ENCODE measurements at regions not wholly inside any gene's neighbourhood (a gene's known extent, or its start where the extent isn't known, plus 50 kb on each side); places are given as distances from the start of the nearest gene placed in this dataset.
"Not testable (repeated sequence)": the region's sequence is repeated elsewhere in the genome, so short reads cannot be mapped to it uniquely, and the experiment has no call there.

GRCh38 chr21:13921455-13921854 is 289.3 kb downstream of the LIPI start:
- DNase-seq (ENCODE audit: low spot score): not testable (repeated sequence)

DNA sequence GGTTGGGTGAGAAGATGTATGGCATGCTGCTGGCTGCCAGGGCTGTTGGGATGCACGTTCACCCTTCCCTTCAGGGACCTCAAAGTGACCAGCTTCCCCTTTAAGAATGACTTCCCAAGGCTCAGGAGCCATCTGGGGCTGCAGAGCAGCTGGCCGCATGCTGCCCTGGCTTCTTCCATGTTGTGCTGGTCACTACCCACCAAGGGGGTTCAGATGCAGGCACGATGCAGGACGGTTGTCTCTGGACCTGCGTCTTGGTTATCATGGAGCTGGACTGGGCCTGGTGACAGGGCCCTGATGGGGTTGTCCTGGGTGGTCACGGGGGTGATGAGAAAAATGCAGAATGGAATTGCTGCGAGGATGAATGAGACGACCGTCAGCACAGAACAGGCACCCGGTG is 297.8 kb downstream of the POTED start:
- DNase-seq (ENCODE audit: low spot score): not testable (repeated sequence)

GRCh38 chr21:13896596-13897247 is 287.1 kb downstream of the POTED start:
- DNase-seq (ENCODE audit: low spot score): not testable (repeated sequence)

DNA sequence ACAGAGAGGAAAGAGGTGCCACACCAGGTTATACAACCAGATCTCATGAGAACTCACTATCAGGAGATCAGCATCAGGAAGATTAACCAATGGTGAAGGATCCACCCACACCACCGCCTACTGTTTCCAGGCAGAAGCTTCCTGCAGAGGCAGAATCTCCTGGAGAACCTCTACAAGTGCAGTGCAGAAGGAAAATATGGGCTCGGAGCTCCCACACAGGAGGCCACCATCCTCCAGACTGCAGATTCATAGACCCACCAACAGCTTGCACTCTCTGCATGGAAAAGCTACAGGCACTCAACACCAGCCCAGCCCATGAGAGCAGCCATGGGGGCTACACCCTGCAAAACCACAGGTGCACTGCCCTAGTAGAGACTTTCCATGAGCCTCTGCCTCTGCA is 284.0 kb downstream of the POTED start:
- DNase-seq (ENCODE audit: low spot score): not testable (repeated sequence)

DNA sequence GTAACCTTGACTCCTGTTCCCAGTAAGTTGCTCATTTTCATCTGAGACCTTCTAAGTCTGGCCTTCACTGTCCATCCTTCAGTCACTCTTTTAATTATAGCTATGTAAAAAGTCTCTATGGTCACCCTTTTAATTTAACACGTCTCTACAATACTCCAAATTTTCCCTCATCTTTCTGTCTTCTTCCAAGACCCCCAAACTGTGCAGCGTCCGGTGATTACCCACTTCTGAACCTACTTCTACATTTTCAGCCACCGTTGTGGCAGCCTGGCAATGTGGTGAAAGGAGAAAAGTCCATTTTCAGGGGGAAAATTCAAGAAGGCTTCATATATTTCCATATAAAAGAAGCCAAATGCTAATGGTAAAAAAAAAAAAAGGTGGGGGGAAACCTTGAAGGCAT is 283.4 kb downstream of the POTED start:
- DNase-seq (ENCODE audit: low spot score): not testable (repeated sequence)

- not testable (repeated sequence) for DNase-seq (ENCODE audit: low spot score)
Measured at GRCh38 chr21:13892146-13892751, 282.7 kb downstream of the POTED start.

DNA sequence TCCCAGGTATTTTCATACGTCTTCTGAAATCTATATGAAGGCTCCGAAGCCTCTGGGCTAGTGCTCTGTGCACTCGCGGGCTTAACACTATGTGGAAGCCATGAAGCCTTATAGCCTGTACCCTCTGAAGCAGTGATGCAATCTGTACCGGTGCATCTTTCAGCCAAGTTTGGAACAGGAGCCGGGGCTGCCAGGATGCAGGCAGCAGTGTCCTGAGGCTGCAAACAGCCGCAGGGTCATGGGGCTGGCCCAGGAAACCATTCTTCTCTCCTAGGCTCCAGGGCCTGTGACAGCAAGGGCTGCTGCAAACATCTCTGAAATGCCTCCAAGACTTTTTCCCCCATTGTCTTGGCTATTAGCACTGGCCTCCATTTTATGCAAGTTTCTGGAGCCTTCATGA is 279.6 kb downstream of the POTED start:
- not testable (repeated sequence) for DNase-seq (ENCODE audit: low spot score)

DNA sequence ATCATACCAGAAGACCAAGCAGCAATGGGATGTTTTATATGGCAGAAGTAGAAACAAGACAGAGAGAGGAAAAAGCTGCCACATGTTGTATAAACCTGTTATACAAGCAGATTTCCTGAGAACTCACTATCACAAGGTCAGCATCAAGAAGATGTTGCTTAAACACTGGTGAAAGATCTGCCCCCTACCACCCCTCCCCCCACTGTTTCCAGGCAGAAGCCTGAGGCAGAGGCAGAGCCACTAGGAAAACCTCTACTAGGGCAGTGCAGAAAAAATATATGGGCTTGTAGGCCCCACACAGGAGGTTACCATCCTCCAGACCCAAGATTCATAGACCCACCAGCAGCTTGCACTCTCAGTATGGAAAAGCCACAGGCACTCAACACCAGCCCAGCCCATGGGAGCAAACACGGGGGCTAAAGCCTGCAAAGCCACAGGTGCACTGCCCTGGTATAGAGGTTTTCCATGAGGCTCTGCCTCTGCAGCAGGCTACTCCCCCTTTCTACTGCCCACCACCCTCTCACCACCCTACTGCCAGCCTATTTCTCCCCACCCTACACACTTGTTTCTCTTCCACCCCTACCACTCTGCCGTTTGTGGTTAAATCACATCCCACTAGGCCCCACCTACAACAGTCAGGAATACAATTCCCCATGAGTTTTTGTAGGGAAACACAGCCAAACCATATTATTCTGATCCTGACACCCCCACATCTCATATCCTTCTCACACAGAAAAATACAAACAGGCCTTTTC is 274.2 kb downstream of the POTED start:
- not testable (repeated sequence) for DNase-seq (ENCODE audit: low spot score)

DNA sequence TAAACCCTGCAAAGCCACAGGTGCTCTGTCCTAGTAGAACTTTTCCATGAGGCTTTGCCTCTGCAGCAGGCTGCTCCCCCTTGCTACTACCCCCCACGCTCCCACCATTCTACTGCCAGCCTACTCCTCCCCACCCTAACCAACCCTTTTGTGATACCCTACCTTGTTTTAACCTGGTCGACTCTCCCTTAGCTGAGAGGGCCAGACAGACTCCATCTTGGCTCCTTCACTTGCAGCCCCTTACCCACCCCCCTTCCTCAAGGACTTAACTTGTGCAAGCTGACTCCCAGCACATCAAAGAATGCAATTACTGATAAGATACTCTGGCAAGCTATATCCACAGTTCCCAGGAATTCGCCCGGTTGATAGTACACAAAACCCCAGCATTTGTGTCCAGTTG is 267.9 kb downstream of the POTED start:
- not testable (repeated sequence) for DNase-seq (ENCODE audit: low spot score)

DNA sequence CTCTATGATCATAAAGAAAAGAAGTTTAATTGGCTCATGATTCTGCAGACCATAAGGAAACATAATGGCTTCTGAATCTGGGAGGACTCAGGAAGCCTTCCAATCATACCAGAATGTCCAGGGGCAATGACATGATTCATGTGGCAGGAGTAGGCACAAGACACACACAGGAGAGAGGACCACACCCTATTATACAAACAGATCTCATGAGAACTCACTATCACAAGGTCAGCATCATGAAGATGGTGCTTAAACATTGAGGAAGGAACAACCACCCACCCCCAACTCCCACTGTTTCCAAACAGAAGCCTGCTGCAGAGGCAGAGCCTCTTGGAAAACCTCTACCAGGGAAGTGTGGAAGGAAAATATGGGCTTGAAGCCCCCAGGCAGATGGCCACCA is 267.4 kb downstream of the POTED start:
- DNase-seq (ENCODE audit: low spot score): not testable (repeated sequence)

GRCh38 chr21:13874001-13874400 is 264.4 kb downstream of the POTED start:
- not testable (repeated sequence) for DNase-seq (ENCODE audit: low spot score)

GRCh38 chr21:13854638-13855037 is 245.1 kb downstream of the POTED start:
- no peak for DNase-seq (ENCODE audit: low spot score)

GRCh38 chr21:13850808-13851207 is 241.2 kb downstream of the POTED start:
- not testable (repeated sequence) for DNase-seq (ENCODE audit: low spot score)

- not testable (repeated sequence) for DNase-seq (ENCODE audit: low spot score)
Measured at GRCh38 chr21:13849489-13849888, 239.9 kb downstream of the POTED start.

- DNase-seq (ENCODE audit: low spot score): not testable (repeated sequence)
Measured at GRCh38 chr21:13846718-13847117, 237.1 kb downstream of the POTED start.

DNA sequence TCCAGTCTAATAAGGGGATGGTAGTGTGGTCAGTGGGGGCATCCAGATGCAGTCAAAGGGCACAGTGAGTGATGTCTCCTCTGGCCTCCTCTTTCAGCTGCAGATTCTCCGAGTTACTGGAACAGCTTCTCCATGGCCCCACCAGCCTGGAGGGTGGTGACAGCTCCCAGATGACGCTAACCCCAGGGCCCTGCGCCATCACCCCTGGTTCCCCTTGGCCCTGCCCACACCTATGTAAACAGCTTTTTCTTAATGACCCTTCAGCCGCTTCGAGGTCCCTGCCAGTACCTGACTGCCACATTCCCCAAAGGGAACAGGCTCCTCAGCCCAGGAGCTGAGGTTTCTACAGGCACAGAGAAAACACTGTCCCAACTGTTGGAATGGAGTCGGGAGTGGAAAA is 235.0 kb downstream of the POTED start:
- not testable (repeated sequence) for DNase-seq (ENCODE audit: low spot score)

DNA sequence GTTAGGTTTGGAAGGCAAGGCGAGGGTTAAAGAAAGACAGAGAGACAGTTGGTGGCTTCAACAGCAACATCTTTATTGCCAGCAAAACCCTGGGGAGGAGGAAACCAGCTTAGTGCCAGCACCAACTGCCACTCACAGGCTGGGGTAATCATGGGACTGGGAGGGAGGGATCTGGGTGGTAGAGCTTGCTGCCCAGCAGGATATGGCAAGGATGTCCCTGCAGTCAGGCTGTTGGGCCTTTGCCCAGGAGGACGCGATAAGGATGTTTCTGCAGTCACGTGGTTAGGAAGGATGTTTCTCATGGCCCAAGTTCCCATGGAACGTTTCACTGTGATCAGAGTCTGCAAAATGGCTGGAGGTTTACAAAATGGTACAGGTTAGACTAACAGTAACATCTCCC is 233.5 kb downstream of the POTED start:
- DNase-seq (ENCODE audit: low spot score): not testable (repeated sequence)

- DNase-seq (ENCODE audit: low spot score): not testable (repeated sequence)
Measured at GRCh38 chr21:13827666-13828065, 218.1 kb downstream of the POTED start.

- no peak for DNase-seq (ENCODE audit: low spot score)
Measured at GRCh38 chr21:13827201-13827600, 217.6 kb downstream of the POTED start.

DNA sequence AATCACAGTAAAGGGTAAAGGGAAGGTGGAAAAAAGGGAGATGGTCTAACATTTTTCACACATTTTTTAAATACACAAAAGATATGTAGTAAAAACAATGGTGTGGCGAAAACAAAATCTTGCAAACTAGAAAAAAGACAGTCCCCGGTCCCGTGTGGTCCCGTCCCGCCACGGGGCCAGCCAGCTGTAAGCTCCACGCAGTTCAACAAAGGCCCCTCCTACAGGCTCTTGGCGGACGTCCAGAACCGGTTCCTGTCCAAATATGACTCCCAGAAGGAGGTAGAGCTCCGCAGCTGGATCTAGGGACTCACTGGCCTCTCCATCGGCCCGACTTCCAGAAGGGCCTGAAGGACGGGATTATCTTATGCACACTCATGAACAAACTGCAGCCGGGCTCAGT is 216.9 kb downstream of the POTED start:
- DNase-seq (ENCODE audit: low spot score): not testable (repeated sequence)

GRCh38 chr21:13825218-13825778 is 215.7 kb downstream of the POTED start:
- DNase-seq (ENCODE audit: low spot score): not testable (repeated sequence)

DNA sequence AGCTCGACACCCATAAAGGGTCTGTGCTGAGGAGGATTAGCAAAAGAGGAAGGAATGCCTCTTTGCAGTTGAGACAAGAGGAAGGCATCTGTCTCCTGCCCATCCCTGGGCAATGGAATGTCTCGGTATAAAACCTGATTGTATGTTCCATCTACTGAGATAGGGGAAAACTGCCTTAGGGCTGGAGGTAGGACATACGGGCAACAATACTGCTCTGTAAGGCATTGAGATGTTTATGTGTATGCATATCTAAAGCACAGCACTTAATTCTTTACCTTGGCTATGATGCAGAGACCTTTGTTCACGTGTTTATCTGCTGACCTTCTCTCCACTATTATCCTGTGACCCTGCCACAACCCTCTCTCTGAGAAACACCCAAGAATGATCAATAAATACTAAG is 210.7 kb downstream of the POTED start:
- not testable (repeated sequence) for DNase-seq (ENCODE audit: low spot score)

- DNase-seq (ENCODE audit: low spot score): not testable (repeated sequence)
Measured at GRCh38 chr21:13812191-13812590, 202.6 kb downstream of the POTED start.

Measured in ecto neural progenitor cell (in vitro differentiated cells).